K562 (cell line): ENCODE measurements at regions not wholly inside any gene's neighbourhood (a gene's known extent, or its start where the extent isn't known, plus 50 kb on each side); places are given as distances from the start of the nearest gene placed in this dataset.

Experiments used
- EGR1 ChIP-seq: fragments of 450-650 bp; conservative IDR thresholded peaks from 2 replicates; pipeline ENCODE4 v1.6.1; 2017; ENCODE audit warnings: mild to moderate bottlenecking
- FOXP1 ChIP-seq: sonication (generic); formaldehyde crosslinking; IDR thresholded peaks from 2 replicates; pipeline ENCODE4 v1.8.0; 2022; ENCODE audit warnings: mild to moderate bottlenecking, missing genetic modification reagents
- GABPA ChIP-seq: fragments of 200-800 bp; sonication (Bioruptor generic); conservative IDR thresholded peaks from 2 replicates; pipeline ENCODE4 v1.6.1; 2016; ENCODE audit warnings: low read depth, missing genetic modification characterization, missing compliant biosample characterization
- IRF2 ChIP-seq: sonication (generic); formaldehyde crosslinking; IDR thresholded peaks from 2 replicates; pipeline ENCODE4 v1.8.1; 2022; ENCODE audit warnings: mild to moderate bottlenecking, missing genetic modification reagents
- RUNX1 ChIP-seq: sonication (generic); IDR thresholded peaks from 2 replicates; pipeline ENCODE4 v1.6.1; 2016; ENCODE audit warnings: antibody characterized with exemption, low read depth
- ZNF3 ChIP-seq: fragments of 250-450 bp; sonication (Bioruptor Pico); IDR thresholded peaks from 2 replicates; pipeline ENCODE4 v1.5.0; 2021; ENCODE audit warnings: mild to moderate bottlenecking, moderate library complexity
- ZNF318 ChIP-seq, 2 experiments: fragments of 450-650 bp; IDR thresholded peaks; 2 replicates each; pipeline ENCODE4 v1.6.1; 2016; ENCODE audit warnings: mild to moderate bottlenecking in 2 of 2, borderline replicate concordance in 1 of 2, low read depth in 1 of 2, moderate library complexity in 1 of 2
- TF ChIP-seq, protein P1 (sequence below), 2 experiments: fragments of 150-350 bp in 1 of 2; IDR thresholded peaks; 2 replicates each; pipeline ENCODE4 v1.6.1; 2012 to 2016; ENCODE audit warnings: low read depth in 2 of 2, low read length in 2 of 2, mild to moderate bottlenecking in 1 of 2, moderate library complexity in 1 of 2

GRCh38 chr3:1036207-1036826 lies 56.5 kb upstream of the CNTN6 start (continued):
- no peak for TF ChIP-seq ZNF318 (IDR thresholded peaks at IDR 0.05; ENCODE audit: borderline replicate concordance in 1 of 2, low read depth in 1 of 2)
- TF ChIP-seq RUNX1, result no peak
- TF ChIP-seq, protein P1, sequence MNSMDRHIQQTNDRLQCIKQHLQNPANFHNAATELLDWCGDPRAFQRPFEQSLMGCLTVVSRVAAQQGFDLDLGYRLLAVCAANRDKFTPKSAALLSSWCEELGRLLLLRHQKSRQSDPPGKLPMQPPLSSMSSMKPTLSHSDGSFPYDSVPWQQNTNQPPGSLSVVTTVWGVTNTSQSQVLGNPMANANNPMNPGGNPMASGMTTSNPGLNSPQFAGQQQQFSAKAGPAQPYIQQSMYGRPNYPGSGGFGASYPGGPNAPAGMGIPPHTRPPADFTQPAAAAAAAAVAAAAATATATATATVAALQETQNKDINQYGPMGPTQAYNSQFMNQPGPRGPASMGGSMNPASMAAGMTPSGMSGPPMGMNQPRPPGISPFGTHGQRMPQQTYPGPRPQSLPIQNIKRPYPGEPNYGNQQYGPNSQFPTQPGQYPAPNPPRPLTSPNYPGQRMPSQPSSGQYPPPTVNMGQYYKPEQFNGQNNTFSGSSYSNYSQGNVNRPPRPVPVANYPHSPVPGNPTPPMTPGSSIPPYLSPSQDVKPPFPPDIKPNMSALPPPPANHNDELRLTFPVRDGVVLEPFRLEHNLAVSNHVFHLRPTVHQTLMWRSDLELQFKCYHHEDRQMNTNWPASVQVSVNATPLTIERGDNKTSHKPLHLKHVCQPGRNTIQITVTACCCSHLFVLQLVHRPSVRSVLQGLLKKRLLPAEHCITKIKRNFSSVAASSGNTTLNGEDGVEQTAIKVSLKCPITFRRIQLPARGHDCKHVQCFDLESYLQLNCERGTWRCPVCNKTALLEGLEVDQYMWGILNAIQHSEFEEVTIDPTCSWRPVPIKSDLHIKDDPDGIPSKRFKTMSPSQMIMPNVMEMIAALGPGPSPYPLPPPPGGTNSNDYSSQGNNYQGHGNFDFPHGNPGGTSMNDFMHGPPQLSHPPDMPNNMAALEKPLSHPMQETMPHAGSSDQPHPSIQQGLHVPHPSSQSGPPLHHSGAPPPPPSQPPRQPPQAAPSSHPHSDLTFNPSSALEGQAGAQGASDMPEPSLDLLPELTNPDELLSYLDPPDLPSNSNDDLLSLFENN (IDR thresholded peaks at IDR 0.05; ENCODE audit: low read depth in 2 of 2, low read length in 2 of 2), result no peak
- TF ChIP-seq IRF2 (CRISPR knock-in tag), result no peak
- TF ChIP-seq GABPA, result no peak
- no peak for TF ChIP-seq FOXP1 (CRISPR knock-in tag)
- no peak for TF ChIP-seq EGR1
- no peak for TF ChIP-seq ZNF3
